ENCODE measurements at regions not wholly inside any gene's neighbourhood (a gene's known extent, or its start where the extent isn't known, plus 50 kb on each side); places are given as distances from the start of the nearest gene placed in this dataset.

GRCh38 chr4:23149815-23150214 lies 457.1 kb downstream of the GBA3 start:
- H3K36me3 ChIP-seq = no peaks in the 10 kb centered on the region
- DNase-seq (no peak), ATAC-seq (no peak)
- no peaks in the 10 kb centered on the region for H3K4me1 ChIP-seq
- H3K27ac ChIP-seq = no peak overlapping the region
- no peaks in the 10 kb centered on the region for H3K27me3 ChIP-seq
- H3K4me3 ChIP-seq = no peak overlapping the region
- TF ChIP-seq CTCF (IDR thresholded peaks at IDR 0.05) (no peak), POLR2A (IDR thresholded peaks at IDR 0.05) (no peak)
- no peaks in the 10 kb centered on the region for H3K9me3 ChIP-seq
- intact Hi-C loops (cut with DNase I) = no loop called here
- WGBS (ENCODE audit: insufficient coverage, low coverage, low lambda C conversion rate, missing lambda C conversion rate) = 73% methylated on average over 4 of the region's 4 CpGs

DNA sequence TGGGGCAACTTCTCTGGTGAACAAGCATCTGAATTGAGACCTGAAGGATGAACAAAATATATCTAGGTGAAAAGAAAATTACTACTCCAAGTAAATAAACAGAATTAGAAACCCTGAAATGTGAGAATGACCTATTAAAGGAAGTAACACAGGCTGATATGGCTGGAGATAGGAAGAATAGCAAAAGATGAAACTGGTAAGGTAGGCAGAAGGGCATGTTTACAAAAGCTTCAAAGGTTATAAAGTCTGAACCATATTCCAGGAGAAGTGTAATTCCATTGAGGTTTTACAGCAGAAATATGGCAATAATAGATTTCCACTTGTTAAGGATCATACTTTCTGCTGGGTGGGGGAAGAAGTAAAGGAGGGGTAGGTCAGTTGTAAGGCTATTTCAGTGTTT lies 452.0 kb downstream of the GBA3 start:
- H3K27ac ChIP-seq = no peak overlapping the region
- H3K36me3 ChIP-seq = no peaks in the 10 kb centered on the region
- TF ChIP-seq CTCF (IDR thresholded peaks at IDR 0.05) = no peak
- TF ChIP-seq POLR2A (IDR thresholded peaks at IDR 0.05) = no peak
- peak in 1 of 4 donors; percentile 75 for ATAC-seq
- no peak overlapping the region for H3K4me3 ChIP-seq
- intact Hi-C loops (cut with DNase I) = no loop called here
- no peaks in the 10 kb centered on the region for H3K4me1 ChIP-seq
- no peak for DNase-seq
- H3K27me3 ChIP-seq = no peaks in the 10 kb centered on the region
- no peaks in the 10 kb centered on the region for H3K9me3 ChIP-seq

- Histone ChIP-seq H3K4me1 (no peaks in the 10 kb centered on the region), H3K36me3 (no peaks in the 10 kb centered on the region), H3K27me3 (no peaks in the 10 kb centered on the region), H3K4me3 (no peak overlapping the region), H3K27ac (no peak overlapping the region), H3K9me3 (no peaks in the 10 kb centered on the region)
- no peak for DNase-seq
- intact Hi-C loops (cut with DNase I) = no loop called here
- WGBS (ENCODE audit: insufficient coverage, low coverage, low lambda C conversion rate, missing lambda C conversion rate) = 65% methylated on average over 1 of the region's 1 CpG
- peak in 3 of 4 donors; percentile 52 to 69 (median 54) for ATAC-seq
- no peak for TF ChIP-seq POLR2A (IDR thresholded peaks at IDR 0.05)
- peak; percentile 58 to 78 (median 74) for TF ChIP-seq CTCF (IDR thresholded peaks at IDR 0.05)
Observed at GRCh38 chr4:23135792-23136645, 443.3 kb downstream of the GBA3 start.

DNA sequence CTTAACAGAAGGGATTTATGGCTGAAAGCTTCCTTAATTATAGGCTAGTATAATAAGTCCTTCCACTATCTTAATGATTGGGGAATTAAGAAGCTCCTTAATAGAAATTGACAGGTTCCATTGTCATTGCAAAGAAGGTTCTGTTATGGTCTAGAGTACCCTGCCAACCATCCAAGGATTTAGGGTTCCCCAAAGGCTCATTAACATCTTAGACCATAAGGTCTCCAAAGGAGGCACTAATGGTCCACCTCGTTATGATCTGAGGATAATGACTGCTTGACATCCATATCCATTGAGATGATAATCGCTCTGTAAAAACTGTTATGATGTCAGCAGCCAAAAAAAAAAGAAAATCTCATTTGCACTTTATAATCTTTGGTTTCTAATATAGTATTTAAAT lies 441.6 kb downstream of the GBA3 start:
- H3K9me3 ChIP-seq = no peaks in the 10 kb centered on the region
- H3K27ac ChIP-seq = no peak overlapping the region
- WGBS (ENCODE audit: insufficient coverage, low coverage, low lambda C conversion rate, missing lambda C conversion rate) = 72% methylated on average over 2 of the region's 2 CpGs
- no peak overlapping the region for H3K4me3 ChIP-seq
- intact Hi-C loops (cut with DNase I) = no loop called here
- no peaks in the 10 kb centered on the region for H3K4me1 ChIP-seq
- no peak for ATAC-seq
- H3K27me3 ChIP-seq = no peaks in the 10 kb centered on the region
- TF ChIP-seq CTCF (IDR thresholded peaks at IDR 0.05) = no peak
- TF ChIP-seq POLR2A (IDR thresholded peaks at IDR 0.05) = no peak
- H3K36me3 ChIP-seq = no peaks in the 10 kb centered on the region
- DNase-seq = no peak
